ENCODE measurements at regions not wholly inside any gene's neighbourhood (a gene's known extent, or its start where the extent isn't known, plus 50 kb on each side); places are given as distances from the start of the nearest gene placed in this dataset.

DNA sequence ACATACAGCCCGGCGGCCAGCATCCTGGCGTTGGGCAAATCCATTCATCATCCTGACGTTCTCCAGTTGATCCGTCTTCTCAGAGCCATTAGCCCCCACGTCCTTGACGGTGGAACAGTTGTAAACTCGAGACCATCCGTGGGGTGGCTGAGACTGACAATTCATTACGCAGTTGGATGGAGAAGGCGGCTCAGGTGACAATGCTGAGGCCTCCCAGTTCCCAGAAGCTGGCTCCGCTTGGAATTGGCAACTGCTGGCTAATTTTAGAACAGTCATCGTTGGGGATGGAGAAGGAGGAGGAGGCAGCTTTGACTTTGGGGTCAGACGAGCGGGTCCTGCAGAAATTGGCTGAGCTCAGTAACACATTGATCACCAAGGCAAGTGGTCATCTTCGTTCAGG is 186.5 kb downstream of the PHETA1 start:
- H3K4me1 ChIP-seq (ENCODE audit: insufficient read depth, low read length) = no peaks in the 10 kb centered on the region
- H3K9me3 ChIP-seq (ENCODE audit: control insufficient read depth, insufficient read depth, low read length) = no peaks in the 10 kb centered on the region
- H3K9ac ChIP-seq (ENCODE audit: low read depth, low read length) = no peak overlapping the region
- H3K36me3 ChIP-seq (ENCODE audit: insufficient read depth, low read length) = no peaks in the 10 kb centered on the region

DNA sequence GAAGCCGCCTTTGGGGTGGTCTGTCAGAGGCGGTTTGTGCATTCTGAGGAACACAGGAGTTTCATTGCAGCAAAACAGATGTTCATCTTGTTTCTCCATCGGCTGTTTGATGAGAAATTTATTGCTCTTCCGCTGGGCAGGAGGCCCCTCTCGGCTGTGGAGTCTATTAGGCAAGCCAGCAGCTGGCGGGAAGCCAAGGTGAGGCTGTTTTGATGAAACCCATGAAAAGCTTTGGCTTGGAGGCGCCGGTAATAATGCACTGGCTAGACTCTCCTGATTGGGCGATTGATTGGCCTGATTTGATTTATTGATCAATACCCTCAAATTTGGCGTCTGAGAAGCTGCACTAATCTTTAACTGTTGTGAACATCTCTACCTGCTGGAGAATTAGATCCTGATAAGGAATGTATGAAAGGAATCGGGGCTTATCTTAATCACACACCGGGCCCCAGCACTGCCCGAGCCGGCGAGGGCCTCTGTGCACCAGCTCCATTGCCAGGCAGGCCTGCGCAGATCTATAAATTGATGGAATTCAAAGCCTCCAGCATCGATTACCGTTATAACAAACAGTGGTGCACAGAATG is 187.7 kb downstream of the PHETA1 start:
- Histone ChIP-seq H3K4me1 (ENCODE audit: insufficient read depth, low read length) (no peaks in the 10 kb centered on the region), H3K9me3 (ENCODE audit: control insufficient read depth, insufficient read depth, low read length) (no peaks in the 10 kb centered on the region), H3K36me3 (ENCODE audit: insufficient read depth, low read length) (no peaks in the 10 kb centered on the region), H3K9ac (ENCODE audit: low read depth, low read length) (no peak overlapping the region)

DNA sequence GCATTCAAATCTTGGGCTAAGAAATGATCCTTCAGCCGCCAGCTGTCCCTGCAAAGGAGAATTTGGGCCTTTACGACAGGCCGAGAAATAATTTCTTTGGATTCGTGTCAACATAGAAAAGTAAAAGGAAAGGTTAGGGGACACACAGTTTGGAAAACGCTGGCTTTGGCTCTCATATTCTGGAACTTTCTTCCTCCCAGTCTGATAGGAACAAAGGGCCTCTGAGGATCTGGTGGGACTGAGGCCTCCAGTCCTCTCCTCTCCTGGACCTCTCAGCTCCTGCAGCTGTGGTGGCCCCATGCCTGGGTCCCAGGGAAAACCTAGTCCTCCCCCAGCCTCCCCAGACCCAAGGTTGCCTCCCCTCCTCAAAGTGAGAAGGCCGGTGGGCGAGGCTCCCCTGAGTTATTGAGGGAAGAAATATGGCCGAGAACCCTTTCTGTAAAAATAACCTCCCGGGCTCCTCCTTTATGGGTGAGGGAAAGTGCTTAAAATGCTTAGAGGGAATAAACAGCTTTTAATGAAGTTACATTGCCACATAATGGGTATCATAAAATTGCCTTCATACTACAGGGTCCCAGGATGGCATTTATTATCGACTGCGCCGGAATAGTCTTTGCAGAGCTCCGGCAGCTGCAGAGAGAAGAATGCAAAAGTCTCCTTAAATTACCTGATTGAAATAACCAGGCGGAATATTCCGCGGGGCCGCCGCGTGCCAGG is 188.3 kb downstream of the PHETA1 start:
- Histone ChIP-seq H3K9ac (ENCODE audit: low read depth, low read length) (no peak overlapping the region), H3K36me3 (ENCODE audit: insufficient read depth, low read length) (no peaks in the 10 kb centered on the region), H3K4me1 (ENCODE audit: insufficient read depth, low read length) (no peaks in the 10 kb centered on the region), H3K9me3 (ENCODE audit: control insufficient read depth, insufficient read depth, low read length) (no peaks in the 10 kb centered on the region)

DNA sequence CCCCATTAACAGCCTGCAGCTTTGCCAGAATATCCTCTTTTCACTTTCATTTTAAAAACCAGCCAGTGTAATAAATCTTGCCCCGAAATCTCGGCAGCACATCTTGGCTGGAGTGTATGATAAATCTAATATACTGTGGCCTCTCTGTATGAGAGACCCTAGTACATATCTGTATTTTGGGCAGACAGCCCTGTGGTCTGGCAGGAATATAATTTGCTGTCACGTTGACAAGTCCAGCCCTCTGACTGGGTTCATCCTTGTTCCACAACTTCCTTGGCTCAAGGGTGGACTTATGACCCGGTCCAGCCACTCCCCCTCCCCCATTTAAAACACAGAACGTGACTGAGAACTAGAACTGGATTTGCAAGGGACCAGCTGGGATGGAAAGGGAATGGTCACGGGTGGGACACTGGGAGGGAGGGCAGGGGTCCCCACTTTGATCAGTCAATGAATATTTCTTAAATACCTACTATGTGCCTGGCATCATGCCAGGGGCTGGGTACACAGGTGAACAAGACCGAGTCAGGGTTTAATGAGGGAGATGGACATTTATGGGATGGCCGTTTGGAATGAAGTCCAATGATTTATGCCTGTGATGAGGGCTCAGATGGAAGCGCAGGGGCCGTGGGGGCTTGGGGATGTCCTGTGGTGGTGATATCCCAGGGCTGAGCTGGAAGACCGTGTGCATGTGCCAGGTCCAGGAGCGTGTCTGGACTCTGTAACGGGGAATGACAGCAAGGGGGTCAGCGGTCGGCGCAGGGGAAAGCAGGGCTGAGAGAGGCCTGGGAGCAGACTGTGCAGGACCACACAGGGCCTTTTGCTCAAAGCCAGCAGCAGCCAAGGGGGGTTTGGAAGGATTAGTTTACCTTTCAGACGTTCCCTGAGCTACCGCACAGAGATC is 190.5 kb downstream of the PHETA1 start:
- Histone ChIP-seq H3K9ac (ENCODE audit: low read depth, low read length) (no peak overlapping the region), H3K9me3 (ENCODE audit: control insufficient read depth, insufficient read depth, low read length) (no peaks in the 10 kb centered on the region), H3K4me1 (ENCODE audit: insufficient read depth, low read length) (no peaks in the 10 kb centered on the region), H3K36me3 (ENCODE audit: insufficient read depth, low read length) (no peaks in the 10 kb centered on the region)

DNA sequence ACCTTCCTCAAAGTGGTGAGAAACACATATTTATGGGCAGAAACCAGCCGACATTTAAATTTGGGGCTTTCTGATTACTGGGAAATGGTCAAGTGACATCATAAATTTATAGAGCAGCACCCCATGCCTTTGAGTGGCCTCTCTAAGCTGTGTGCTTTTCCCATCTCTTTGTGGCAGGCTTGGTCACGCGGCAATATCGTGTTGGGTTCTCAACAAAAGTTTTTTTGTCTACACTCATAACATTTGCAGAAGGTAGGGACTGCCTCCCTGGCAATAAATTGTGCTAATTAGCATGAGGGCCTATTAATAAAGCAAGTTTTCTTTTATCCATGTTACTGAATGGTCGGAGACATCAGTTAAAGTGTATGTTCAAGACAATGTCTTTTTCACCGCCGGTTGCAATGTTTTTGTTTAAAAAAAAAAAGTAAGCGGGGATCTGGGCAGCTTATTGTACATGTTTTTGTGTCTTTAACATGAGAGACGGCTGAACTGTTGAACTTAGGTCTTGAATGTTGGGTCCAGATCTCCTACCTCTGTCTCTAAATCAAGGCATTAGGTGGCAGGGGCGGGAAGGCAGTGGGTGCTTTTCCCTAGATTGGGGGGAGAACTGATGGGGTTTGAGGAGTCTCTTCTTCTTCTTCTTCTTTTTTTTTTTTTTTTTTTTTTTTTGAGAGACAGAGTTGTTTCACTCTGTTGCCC is 193.3 kb downstream of the PHETA1 start:
- Histone ChIP-seq H3K36me3 (ENCODE audit: insufficient read depth, low read length) (no peaks in the 10 kb centered on the region), H3K9ac (ENCODE audit: low read depth, low read length) (no peak overlapping the region), H3K4me1 (ENCODE audit: insufficient read depth, low read length) (no peaks in the 10 kb centered on the region), H3K9me3 (ENCODE audit: control insufficient read depth, insufficient read depth, low read length) (no peaks in the 10 kb centered on the region)

GRCh38 chr12:111174961-111175345 is 193.9 kb downstream of the PHETA1 start:
- Histone ChIP-seq H3K36me3 (ENCODE audit: insufficient read depth, low read length) (no peaks in the 10 kb centered on the region), H3K9ac (ENCODE audit: low read depth, low read length) (no peak overlapping the region), H3K4me1 (ENCODE audit: insufficient read depth, low read length) (no peaks in the 10 kb centered on the region), H3K9me3 (ENCODE audit: control insufficient read depth, insufficient read depth, low read length) (no peaks in the 10 kb centered on the region)

DNA sequence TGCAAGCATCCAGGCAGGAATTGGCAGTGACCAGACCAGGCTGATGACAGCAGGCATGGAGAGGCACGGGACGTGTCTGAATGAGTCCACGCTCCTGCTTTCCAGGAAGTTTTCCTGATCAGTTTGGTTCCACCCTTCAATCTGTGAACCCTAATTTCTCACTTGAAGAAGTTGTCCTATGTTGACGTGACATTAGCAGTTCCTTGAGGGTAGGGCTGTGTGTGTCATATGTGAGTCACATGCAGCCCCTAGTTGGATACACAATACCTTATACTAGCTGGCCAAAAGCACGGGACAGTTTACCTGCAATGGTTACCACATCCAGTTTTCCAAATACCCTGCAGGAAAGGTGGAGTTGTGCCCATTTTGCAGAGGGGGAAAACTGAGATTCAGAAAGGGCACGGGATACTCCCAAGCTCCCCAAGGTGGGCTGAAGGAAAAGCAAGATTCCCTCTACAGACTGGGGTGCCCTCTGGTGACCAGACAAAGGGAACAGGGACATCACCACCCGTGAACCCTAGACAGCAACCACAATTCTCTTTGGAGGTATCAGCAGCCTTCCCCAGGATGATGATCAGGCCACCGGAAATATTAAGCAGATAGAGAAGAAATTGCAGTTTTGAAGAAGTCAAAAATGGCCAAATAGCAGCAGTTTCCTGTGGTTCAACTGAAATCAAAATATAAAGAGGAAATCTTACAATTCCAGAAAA is 194.5 kb downstream of the PHETA1 start:
- Histone ChIP-seq H3K9me3 (ENCODE audit: control insufficient read depth, insufficient read depth, low read length) (no peaks in the 10 kb centered on the region), H3K9ac (ENCODE audit: low read depth, low read length) (no peak overlapping the region), H3K36me3 (ENCODE audit: insufficient read depth, low read length) (no peaks in the 10 kb centered on the region), H3K4me1 (ENCODE audit: insufficient read depth, low read length) (no peaks in the 10 kb centered on the region)

DNA sequence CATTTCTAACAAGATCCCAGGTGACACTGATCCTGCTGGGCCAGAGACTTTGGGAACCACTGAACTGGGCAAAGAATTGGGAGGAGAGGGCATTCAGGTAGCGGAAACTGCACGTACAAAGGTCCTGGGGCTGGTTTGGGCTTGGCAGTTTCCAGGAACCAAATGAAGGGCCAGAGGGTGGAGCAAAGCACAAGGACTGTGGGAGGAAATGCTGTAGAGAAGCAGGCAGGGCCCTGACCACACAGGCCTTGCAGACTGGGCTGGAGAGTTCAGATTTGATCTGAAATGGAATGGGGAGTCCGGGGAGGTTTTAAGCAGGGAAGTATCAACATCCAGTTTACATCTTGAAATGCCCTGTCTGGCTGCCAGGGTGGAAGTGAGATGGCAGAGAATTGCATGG is 195.1 kb downstream of the PHETA1 start:
- H3K4me1 ChIP-seq (ENCODE audit: insufficient read depth, low read length) = no peaks in the 10 kb centered on the region
- no peaks in the 10 kb centered on the region for H3K9me3 ChIP-seq (ENCODE audit: control insufficient read depth, insufficient read depth, low read length)
- no peak overlapping the region for H3K9ac ChIP-seq (ENCODE audit: low read depth, low read length)
- H3K36me3 ChIP-seq (ENCODE audit: insufficient read depth, low read length) = no peaks in the 10 kb centered on the region

- H3K4me1 ChIP-seq (ENCODE audit: insufficient read depth, low read length) = no peaks in the 10 kb centered on the region
- no peaks in the 10 kb centered on the region for H3K9me3 ChIP-seq (ENCODE audit: control insufficient read depth, insufficient read depth, low read length)
- H3K36me3 ChIP-seq (ENCODE audit: insufficient read depth, low read length) = no peaks in the 10 kb centered on the region
- no peak overlapping the region for H3K9ac ChIP-seq (ENCODE audit: low read depth, low read length)
Observed at GRCh38 chr12:111173391-111173790, 195.5 kb downstream of the PHETA1 start.

GRCh38 chr12:111172786-111173185 is 196.1 kb downstream of the PHETA1 start:
- no peak overlapping the region for H3K9ac ChIP-seq (ENCODE audit: low read depth, low read length)
- H3K4me1 ChIP-seq (ENCODE audit: insufficient read depth, low read length) = no peaks in the 10 kb centered on the region
- no peaks in the 10 kb centered on the region for H3K36me3 ChIP-seq (ENCODE audit: insufficient read depth, low read length)
- no peaks in the 10 kb centered on the region for H3K9me3 ChIP-seq (ENCODE audit: control insufficient read depth, insufficient read depth, low read length)

DNA sequence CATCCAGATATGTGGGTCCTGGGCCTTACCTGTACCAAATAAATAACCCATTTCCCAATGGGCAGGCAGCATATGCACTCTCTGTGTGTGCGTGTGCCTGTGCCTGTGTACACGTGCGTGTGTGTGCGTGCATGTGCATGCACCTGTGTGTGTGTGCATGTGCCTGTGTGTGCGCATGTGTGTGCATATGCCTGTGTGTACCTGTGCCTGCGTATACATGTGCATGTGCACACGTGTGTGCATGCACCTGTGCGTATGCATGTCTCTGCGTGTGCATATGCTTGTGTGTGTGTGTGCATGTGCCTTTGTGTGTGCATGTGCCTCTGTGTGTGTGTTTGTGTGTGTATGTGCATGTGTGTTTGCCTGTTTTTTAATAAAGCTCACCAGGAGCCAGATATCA is 197.1 kb downstream of the PHETA1 start:
- no peaks in the 10 kb centered on the region for H3K36me3 ChIP-seq (ENCODE audit: insufficient read depth, low read length)
- no peaks in the 10 kb centered on the region for H3K4me1 ChIP-seq (ENCODE audit: insufficient read depth, low read length)
- H3K9me3 ChIP-seq (ENCODE audit: control insufficient read depth, insufficient read depth, low read length) = no peaks in the 10 kb centered on the region
- H3K9ac ChIP-seq (ENCODE audit: low read depth, low read length) = no peak overlapping the region

DNA sequence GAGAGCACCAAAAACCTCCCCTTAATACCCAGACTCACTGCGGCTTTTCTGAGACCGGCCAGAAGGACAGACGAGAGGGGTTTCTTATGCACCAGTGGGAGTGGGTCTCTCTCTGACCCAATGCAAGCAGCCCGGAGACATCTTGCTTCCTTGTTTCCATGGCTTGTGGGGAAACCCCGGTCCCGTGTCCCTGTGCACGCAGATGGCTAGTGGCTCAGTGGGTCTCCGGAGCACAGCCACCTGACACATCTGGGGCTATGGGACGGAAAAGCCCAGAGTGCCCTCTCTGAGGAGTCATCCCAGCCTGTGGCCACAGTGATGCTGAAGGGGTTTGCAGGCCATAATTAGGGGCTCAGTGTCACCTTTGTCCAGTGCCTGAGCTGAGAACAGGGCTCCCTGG is 197.6 kb downstream of the PHETA1 start:
- Histone ChIP-seq H3K9me3 (ENCODE audit: control insufficient read depth, insufficient read depth, low read length) (no peaks in the 10 kb centered on the region), H3K9ac (ENCODE audit: low read depth, low read length) (no peak overlapping the region), H3K36me3 (ENCODE audit: insufficient read depth, low read length) (no peaks in the 10 kb centered on the region), H3K4me1 (ENCODE audit: insufficient read depth, low read length) (no peaks in the 10 kb centered on the region)

- Histone ChIP-seq H3K9me3 (ENCODE audit: control insufficient read depth, insufficient read depth, low read length) (no peaks in the 10 kb centered on the region), H3K36me3 (ENCODE audit: insufficient read depth, low read length) (no peaks in the 10 kb centered on the region), H3K4me1 (ENCODE audit: insufficient read depth, low read length) (no peaks in the 10 kb centered on the region), H3K9ac (ENCODE audit: low read depth, low read length) (no peak overlapping the region)
Observed at GRCh38 chr12:111170543-111170942, 198.4 kb downstream of the PHETA1 start.

- Histone ChIP-seq H3K4me1 (ENCODE audit: insufficient read depth, low read length) (no peaks in the 10 kb centered on the region), H3K9ac (ENCODE audit: low read depth, low read length) (no peak overlapping the region), H3K36me3 (ENCODE audit: insufficient read depth, low read length) (no peaks in the 10 kb centered on the region), H3K9me3 (ENCODE audit: control insufficient read depth, insufficient read depth, low read length) (no peaks in the 10 kb centered on the region)
Observed at GRCh38 chr12:111169456-111169855, 199.4 kb downstream of the PHETA1 start.

Data from ES-I3 (cell line).